ENCODE measurements at regions not wholly inside any gene's neighbourhood (a gene's known extent, or its start where the extent isn't known, plus 50 kb on each side); places are given as distances from the start of the nearest gene placed in this dataset.
A peak's percentile ranks its signal among the peaks of the same experiment; 100 is the strongest.

DNA sequence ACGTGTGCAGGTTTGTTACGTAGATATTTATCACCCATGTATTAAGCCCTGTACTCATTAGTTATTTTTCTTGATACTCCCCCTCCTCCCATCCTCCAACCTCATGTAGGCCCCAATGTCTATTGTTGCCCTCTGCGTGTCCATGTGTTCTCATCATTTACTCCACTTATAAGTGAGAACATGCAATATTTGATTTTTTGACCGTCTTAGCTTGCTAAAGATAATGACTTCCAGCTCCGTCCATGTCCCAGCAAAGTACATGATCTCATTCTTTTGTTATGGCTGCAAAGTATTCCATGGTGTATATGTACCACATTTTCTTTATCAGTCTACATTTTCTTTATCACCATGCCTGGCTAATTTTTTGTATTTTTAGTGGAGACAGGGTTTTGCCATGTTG lies 623.2 kb downstream of the SQOR start:
- H3K27me3 ChIP-seq (ENCODE audit: insufficient read depth, low read depth, severe bottlenecking), result no peaks in the 10 kb centered on the region
- no peak overlapping the region for H3K27ac ChIP-seq
- H3K36me3 ChIP-seq, result no peaks in the 10 kb centered on the region
- no peak overlapping the region for H3K4me3 ChIP-seq (ENCODE audit: low read depth, low read length)
- no peak for DNase-seq
- TF ChIP-seq, protein P1, sequence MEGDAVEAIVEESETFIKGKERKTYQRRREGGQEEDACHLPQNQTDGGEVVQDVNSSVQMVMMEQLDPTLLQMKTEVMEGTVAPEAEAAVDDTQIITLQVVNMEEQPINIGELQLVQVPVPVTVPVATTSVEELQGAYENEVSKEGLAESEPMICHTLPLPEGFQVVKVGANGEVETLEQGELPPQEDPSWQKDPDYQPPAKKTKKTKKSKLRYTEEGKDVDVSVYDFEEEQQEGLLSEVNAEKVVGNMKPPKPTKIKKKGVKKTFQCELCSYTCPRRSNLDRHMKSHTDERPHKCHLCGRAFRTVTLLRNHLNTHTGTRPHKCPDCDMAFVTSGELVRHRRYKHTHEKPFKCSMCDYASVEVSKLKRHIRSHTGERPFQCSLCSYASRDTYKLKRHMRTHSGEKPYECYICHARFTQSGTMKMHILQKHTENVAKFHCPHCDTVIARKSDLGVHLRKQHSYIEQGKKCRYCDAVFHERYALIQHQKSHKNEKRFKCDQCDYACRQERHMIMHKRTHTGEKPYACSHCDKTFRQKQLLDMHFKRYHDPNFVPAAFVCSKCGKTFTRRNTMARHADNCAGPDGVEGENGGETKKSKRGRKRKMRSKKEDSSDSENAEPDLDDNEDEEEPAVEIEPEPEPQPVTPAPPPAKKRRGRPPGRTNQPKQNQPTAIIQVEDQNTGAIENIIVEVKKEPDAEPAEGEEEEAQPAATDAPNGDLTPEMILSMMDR (IDR thresholded peaks at IDR 0.05; ENCODE audit: low read depth, low read length), result no peak
- H3K9me3 ChIP-seq (ENCODE audit: severe bottlenecking), result peaks cover 8% of the 10 kb centered on the region

DNA sequence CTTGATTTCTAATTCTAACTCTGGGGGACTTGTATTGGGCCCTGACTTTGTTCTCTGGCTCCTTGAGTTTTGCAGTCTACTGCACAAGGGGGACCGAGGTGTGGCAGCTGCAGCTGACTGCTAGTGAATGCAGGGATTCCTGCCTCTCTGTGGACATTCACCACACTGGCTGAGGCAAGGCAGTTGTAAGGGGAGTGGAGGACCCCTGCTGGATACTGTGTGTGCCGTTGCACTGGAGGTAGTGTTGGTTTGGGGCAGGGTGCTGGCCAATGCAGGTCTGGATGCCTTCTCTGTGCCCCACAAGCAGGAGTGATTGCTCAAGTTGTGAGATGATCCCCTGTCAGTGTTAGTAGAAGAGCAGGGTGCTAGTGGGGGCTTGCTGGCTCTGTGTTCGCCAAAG lies 626.1 kb downstream of the SQOR start:
- H3K9me3 ChIP-seq (ENCODE audit: severe bottlenecking), result peaks cover 8% of the 10 kb centered on the region
- DNase-seq, result peak; percentile 69
- H3K4me3 ChIP-seq (ENCODE audit: low read depth, low read length), result no peak overlapping the region
- H3K27ac ChIP-seq, result no peak overlapping the region
- no peaks in the 10 kb centered on the region for H3K27me3 ChIP-seq (ENCODE audit: insufficient read depth, low read depth, severe bottlenecking)
- TF ChIP-seq, protein P1 (IDR thresholded peaks at IDR 0.05; ENCODE audit: low read depth, low read length), result peak; percentile 79
- no peaks in the 10 kb centered on the region for H3K36me3 ChIP-seq

DNA sequence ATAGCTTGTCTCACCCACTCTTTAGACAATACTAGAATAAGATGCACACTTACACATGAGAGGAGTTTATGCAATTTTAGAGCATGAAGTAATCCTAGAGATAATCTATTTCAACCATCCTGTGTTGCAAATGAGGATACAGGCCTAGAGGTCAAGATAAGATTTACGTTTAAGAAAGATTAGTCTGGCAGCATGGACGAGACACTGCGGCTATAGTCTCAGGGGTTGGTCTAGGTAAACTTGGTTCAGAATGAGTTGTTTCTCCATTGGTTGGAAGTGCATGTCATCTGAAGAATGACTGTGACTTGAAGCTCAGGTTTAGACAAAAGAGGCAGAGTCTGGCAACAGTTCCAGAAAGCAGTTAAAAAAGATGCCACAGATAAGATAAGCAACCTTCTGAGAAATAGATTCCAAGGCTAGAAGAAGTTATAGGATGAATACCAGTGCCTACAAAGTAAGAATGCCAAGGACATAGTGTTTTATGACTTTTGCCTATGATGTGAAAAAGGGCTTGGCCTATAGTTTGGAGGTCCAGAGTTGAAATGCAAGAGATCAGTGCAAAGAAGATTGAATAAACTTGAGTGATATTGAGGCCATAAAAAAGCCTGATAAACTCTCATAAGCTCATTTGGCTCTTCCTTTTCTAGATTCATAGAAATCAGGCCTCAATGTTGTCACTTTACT lies 631.0 kb downstream of the SQOR start:
- peak; percentile 79 for DNase-seq
- peaks cover 8% of the 10 kb centered on the region for H3K9me3 ChIP-seq (ENCODE audit: severe bottlenecking)

DNA sequence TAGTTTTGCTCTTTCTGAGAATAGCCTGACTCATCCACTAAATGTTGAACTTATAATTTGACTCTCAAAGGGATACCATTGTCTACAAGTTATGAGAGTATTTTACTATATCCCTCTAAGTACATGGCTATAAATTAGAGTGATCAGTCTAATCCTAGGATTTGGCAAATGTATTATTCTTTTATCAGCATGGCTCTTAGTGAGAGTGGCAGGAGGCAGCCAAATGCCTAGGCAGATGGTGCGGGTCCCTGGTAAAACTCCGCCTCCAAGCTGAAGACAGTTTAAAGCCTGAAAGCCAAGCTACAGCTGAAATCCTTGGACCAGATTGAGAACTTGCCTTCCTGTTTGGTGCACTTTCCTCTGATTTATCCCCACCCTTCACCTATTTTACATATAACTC lies 631.8 kb downstream of the SQOR start:
- TF ChIP-seq, protein P1 (IDR thresholded peaks at IDR 0.05; ENCODE audit: low read depth, low read length), result no peak
- DNase-seq, result peak; percentile 93
- no peaks in the 10 kb centered on the region for H3K36me3 ChIP-seq
- peaks cover 5% of the 10 kb centered on the region for H3K9me3 ChIP-seq (ENCODE audit: severe bottlenecking)
- H3K27me3 ChIP-seq (ENCODE audit: insufficient read depth, low read depth, severe bottlenecking), result no peaks in the 10 kb centered on the region
- H3K4me3 ChIP-seq (ENCODE audit: low read depth, low read length), result no peak overlapping the region
- peak overlapping the region; percentile 95 for H3K27ac ChIP-seq

More for the DNA sequence above, 631.0 kb downstream of the SQOR start:
- Histone ChIP-seq H3K36me3 (no peaks in the 10 kb centered on the region), H3K27me3 (ENCODE audit: insufficient read depth, low read depth, severe bottlenecking) (no peaks in the 10 kb centered on the region), H3K27ac (peak overlapping the region; percentile 95), H3K4me3 (ENCODE audit: low read depth, low read length) (no peak overlapping the region)
- TF ChIP-seq, protein P1 (IDR thresholded peaks at IDR 0.05; ENCODE audit: low read depth, low read length), result no peak

DNA sequence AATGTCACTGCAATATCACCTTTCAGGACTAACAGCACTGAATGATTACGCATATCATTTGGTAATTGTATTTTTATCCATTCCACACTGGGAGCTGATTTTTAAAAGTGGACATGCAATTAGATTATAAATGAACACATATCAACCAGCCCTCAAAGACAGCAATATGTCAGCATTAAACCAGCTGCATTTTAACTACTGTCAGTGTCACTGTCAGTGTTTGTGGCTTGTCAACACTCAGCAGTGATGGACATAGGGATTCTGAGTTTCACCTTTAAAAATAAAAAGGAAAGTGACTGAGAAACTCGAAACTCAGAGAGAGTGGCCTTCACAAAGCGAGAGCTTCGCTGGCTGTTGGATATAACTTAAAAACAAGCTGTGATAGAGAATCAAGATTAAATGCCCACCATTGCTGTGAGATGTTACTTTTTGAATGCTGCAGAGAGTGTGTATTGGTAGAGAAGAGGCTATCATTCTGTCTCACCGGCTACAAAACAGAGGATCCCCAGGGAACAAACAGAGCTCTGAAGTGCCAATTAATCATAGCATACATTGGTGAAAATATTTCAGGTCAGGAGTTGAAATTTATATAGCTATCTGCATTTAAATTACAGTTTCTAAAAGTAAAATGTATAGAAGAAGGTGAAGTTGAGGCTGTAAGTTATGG lies 635.8 kb downstream of the SQOR start:
- no peak overlapping the region for H3K4me3 ChIP-seq (ENCODE audit: low read depth, low read length)
- no peaks in the 10 kb centered on the region for H3K27me3 ChIP-seq (ENCODE audit: insufficient read depth, low read depth, severe bottlenecking)
- no peak overlapping the region for H3K27ac ChIP-seq
- no peaks in the 10 kb centered on the region for H3K36me3 ChIP-seq
- H3K9me3 ChIP-seq (ENCODE audit: severe bottlenecking), result peaks cover 5% of the 10 kb centered on the region
- TF ChIP-seq, protein P1 (IDR thresholded peaks at IDR 0.05; ENCODE audit: low read depth, low read length), result no peak
- no peak for DNase-seq

Measured in WERI-Rb-1 (cell line).